ENCODE measurements at regions not wholly inside any gene's neighbourhood (a gene's known extent, or its start where the extent isn't known, plus 50 kb on each side); places are given as distances from the start of the nearest gene placed in this dataset.

DNA sequence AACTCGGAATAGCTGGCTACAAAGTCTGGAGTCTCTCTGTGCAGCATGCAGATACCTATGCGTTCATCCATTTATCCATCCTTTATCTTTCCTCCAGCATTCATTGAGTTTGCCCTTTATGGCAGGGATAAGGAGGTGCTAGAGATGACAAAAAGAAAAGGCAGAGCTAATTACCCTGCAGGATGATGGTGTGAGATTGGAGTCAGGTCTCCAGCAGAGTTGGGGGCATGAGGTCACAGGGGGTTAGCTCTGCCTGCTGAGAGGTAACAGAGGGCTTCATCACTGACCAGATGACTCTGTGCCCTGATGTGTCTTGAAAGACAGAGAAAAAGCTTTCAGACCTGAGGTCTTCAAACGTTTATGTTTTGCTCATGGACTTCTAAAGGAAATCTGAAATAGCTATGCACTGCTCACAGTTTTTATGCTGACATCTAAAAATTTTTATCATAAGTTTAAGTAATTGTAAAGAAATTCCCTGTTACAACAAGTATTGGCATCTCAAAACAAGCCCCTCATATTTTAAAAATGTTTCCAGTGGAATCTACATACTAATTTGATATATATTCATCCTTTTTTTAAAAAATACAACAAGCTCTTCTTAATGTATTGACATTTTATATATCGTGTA, 132.3 kb upstream of the ANKRD28 start:
- TF ChIP-seq, protein P1, sequence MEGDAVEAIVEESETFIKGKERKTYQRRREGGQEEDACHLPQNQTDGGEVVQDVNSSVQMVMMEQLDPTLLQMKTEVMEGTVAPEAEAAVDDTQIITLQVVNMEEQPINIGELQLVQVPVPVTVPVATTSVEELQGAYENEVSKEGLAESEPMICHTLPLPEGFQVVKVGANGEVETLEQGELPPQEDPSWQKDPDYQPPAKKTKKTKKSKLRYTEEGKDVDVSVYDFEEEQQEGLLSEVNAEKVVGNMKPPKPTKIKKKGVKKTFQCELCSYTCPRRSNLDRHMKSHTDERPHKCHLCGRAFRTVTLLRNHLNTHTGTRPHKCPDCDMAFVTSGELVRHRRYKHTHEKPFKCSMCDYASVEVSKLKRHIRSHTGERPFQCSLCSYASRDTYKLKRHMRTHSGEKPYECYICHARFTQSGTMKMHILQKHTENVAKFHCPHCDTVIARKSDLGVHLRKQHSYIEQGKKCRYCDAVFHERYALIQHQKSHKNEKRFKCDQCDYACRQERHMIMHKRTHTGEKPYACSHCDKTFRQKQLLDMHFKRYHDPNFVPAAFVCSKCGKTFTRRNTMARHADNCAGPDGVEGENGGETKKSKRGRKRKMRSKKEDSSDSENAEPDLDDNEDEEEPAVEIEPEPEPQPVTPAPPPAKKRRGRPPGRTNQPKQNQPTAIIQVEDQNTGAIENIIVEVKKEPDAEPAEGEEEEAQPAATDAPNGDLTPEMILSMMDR (IDR thresholded peaks at IDR 0.05): no peak
- TF ChIP-seq POLR2AphosphoS5 (IDR thresholded peaks at IDR 0.05) (no peak), POLR2A (IDR thresholded peaks at IDR 0.05) (no peak), EP300 (IDR thresholded peaks at IDR 0.05) (no peak)
